HG02973 (cell line): ENCODE measurements at regions not wholly inside any gene's neighbourhood (a gene's known extent, or its start where the extent isn't known, plus 50 kb on each side); places are given as distances from the start of the nearest gene placed in this dataset.
"Not testable (repeated sequence)": the region's sequence is repeated elsewhere in the genome, so short reads cannot be mapped to it uniquely, and the experiment has no call there.

Experiments
- ATAC-seq: cut with Tn5 transposase; IDR thresholded peaks from one replicate; pipeline ENCODE4 v1.9.1; 2021; ENCODE audit warnings: moderate library complexity; ENCODE audit not compliant: unreplicated experiment

- no peak for ATAC-seq
Observed at GRCh38 chr4:20196476-20196875, 55.2 kb upstream of the SLIT2 start.

DNA sequence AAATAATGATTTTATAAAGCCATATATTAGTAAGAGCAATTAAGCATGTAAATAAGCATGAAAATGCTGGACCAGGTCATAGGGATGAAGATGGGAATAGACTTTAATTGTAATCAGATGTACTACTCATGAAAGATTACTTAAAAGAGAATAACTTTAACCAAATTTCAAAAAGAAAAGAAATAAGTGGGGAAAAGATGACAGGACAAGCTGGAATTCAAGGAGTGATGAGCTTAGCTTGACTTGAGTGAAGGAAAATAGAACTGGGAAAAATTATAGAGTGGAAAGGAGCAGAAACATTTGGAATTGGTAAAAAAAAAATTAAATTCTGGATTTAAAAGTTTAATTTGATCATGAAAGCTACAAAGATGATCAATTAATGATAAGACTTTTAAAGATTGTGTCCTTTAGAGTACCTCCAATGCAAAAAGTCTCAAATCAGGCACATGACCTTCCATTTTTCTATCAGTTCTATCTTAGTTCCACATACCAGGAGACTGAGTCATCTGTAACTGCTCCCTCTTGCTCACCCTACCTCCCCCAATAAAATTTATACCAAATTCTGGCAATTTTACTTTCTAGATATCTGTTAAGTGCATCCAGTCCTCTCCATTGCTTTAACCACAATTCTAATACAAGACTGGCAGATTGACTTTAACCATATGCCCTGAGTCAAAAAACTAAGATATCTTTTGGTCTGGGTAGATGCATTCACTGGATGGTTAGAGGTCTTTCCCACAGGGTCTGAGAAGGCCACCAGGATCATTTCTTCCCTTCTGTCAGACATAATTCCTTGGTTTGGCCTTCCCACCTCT, 56.4 kb upstream of the SLIT2 start:
- no peak for ATAC-seq

DNA sequence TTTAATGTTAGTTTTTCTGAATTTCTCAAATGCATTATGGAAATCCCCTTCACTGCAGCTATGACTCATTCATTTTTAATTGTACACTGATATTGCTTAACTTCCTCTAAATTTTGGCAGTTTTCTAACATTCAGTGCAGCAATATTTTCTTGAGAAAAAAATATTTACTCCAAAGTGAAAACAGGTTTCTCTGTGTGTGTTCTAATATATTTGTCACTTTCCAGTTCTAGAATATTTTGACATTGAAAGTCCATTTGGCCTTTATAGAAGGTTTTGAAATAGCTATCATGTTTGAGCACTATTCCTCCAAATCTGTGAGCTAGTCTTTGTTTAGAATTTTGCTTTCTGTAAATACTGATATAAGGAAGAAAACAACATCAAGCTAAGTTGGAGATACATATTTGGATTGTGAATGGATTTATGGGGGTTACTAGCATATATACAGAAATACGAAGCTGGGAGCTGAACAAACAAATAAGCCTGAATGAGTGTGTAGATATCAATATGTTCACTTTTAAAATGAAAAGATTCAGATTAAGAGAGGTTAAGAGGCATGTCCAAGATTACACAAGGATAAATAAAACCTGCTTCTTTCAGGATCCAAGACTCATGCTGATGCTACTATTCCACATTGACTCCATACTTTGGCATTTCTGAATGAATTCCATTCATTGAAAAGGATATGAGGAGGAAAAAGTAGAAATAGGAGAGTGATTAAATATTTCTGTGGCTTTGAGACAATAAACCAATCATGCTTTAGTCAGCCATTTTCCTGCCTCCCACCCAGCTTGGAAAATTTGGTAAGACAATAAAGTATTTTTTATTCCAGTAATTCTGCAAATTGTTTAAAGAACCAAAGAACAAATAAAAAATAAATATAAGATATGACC, 57.3 kb upstream of the SLIT2 start:
- no peak for ATAC-seq

DNA sequence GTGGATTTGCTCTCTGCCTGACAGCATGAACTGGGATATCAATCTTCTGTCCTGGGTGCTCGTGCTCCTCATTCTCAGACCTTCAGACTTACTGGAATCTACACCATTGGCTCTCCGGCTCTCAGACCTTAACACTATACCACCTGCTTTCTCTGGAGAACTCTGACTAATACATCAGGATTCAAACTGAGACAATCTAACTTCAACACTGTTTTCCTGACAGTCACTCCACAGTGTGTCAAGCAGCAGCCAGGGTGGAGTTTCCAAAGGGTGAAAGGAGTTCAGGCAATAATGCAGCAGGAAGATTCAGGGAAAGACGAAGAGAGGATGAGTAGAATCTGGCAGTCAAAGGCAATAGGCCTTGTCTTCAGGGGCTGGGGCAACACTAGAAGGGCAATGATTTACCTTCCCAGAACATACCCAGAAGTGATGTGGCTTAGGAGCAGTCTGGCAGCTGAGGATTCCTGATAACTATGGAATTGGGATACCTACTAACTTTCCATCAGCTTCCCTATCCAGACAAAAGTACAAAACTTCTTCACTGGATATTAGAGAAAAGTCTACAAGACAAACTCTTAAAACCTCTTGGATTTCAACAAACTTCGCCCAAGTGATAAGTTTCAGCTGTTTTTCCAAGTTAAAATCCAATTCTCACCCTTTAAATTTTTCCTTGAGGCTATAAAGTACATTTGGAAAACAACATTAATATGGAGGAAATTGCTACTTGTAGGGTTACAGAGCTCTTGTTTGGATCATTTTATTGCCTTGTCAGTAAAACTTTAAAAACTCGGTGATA, 58.4 kb upstream of the SLIT2 start:
- ATAC-seq, result no peak

DNA sequence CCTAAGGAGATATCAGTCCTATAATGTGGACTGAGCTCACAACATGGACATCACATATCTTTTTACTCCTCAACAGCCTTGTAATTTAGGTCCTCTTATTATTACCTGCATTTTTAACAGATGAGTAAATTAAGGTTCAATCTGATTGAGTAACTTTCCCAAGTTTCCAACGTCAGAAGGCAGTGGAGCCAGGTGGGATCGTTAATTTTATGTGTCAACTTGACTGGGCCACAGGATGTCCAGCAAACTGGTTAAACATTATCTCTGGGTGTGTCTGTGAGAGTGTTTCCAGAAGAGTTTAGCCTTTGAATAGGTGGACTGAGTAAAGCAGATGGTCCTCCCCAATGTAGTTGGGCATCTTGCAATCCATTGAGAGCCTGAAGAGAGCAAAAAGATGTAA, 59.0 kb upstream of the SLIT2 start:
- ATAC-seq, result no peak

DNA sequence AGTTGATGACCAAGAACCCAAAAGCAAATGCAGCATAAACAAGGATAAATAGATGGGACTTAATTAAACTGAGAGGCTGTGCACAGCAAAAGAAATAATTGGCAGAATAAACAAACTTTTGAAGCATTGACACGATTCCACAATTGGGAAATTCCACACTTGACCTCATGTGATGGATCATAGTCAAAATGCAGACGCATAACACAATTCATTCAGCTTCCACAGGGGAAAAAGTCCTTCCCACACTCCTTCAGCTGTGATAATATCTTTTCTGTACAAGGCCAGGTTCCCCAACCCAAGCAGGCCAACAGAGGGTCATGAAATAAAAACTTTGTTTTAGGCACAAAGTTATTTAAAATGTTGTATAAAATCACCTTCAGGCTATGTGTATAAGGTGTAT, 66.6 kb upstream of the SLIT2 start:
- no peak for ATAC-seq

DNA sequence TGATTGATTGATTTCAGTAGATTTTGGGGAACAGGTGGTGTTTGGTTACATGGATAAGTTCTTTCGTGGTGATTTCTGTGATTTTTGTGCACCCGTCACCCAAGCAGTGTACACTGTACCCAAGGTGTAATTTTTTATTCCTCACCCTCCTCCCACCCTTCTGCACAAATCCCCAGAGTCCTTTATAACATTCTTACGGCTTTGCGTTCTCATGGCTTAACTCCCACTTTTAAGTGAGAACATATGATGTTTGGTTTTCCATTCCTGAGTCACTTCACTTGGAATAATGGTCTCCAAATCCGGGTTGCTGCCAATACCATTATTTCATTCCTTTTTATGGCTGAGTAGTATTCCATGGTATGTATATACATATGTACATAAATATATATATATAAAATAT, 68.6 kb upstream of the SLIT2 start:
- ATAC-seq, result not testable (repeated sequence)

- no peak for ATAC-seq
Observed at GRCh38 chr4:20181926-20182325, 69.8 kb upstream of the SLIT2 start.

DNA sequence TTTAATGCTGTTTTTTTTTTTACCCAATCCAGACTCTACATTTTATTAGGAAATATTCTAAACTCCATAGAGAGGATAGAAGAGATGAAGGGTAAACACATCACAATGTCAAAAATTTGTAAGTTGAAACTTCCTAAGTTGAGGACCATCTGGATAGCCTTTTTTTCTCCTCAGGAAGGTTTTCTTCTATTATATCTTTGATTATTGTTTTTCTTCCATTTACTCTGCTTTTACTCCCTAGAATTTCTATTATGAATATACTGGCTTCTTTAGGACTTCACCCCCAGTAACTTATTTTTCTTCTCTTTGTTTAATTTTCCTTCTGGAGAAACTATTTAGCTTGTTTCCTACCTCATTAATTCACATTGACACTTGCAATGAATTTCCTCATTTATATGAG, 71.2 kb upstream of the SLIT2 start:
- ATAC-seq, result no peak

DNA sequence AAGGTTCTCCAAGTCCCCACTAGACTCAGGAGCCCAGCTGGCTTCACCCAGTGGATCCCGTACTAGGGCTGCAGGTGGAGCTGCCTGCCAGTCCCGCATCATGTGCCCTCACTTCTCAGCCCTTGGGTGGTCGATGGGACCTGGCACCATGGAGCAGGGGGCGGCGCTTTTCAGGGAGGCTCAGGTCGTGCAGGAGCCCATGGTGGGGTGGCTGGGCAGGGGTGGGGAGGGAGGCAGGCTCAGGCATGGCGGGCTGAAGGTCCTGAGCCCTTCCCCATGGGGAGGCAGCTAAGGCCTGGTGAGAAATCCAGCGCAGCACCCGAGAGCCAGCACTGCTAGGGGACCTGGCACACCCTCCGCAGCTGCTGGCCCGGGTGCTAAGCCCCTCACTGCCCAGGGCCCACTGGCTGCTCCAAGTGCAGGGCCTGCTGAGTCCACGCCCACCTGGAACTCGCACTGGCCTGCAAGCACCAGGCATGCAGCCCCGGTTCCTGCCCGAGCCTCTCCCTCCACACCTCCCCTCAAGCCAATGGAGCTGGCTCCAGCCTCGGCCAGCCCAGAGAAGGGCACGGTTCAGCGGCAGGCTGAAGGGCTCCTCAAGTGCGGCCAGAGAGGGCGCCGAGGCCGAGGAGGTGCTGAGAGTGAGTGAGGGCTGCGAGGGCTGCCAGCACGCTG, 72.7 kb upstream of the SLIT2 start:
- ATAC-seq, result no peak

GRCh38 chr4:20176881-20177280, 74.8 kb upstream of the SLIT2 start:
- ATAC-seq, result no peak

DNA sequence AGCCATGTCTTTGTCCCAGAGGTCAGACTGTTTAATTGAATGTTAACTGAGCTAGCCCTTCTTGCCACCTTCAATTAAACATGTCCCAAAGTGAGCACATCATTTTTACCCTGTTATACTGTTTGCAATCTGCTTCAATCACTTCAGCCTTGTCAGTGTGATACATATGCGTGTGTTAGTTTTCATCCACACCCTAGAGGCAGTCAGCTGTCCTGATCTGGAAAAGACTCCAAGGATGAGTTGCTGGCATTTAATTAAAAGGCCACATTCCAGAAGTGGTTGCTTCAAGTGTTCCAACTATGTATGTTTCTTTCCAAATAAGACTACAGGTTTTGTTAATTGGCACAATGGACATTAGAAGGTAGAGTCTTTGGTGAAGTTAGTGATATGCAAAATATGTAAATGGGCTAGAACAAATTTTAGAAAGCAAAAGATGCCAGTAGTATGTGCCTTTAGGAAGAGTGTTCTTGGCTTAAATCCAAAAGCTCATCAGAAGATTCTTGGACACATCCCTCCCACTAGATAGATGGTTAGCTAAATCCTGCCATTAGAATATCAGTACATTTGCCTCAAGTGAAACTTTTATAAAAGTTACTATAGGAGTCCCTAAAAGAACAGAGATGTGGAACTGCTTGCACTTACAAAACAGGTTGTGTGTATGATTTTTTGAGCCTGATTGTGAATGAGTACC, 79.5 kb upstream of the SLIT2 start:
- ATAC-seq, result no peak

DNA sequence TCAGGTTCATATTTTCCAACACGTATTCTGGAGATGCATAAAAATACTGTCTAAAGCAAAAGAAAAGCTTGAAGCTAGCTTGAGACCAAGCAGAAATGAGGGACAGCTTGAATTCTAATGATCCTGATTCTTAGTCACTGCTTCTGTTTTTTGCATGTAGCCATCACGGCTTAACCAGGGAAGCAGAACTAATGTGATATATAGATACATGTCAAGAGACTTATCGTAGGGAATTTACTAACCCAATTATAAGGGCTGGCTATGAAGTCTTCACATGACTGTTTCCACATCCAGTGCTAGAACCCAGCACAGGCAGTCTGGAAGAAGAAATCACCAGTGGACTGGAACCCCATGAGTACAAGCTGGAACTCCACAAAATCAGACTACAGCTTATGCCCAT, 85.2 kb upstream of the SLIT2 start:
- no peak for ATAC-seq

- ATAC-seq, result no peak
Observed at GRCh38 chr4:20159516-20159915, 92.2 kb upstream of the SLIT2 start.

GRCh38 chr4:20158195-20158594, 93.5 kb upstream of the SLIT2 start:
- ATAC-seq, result no peak

DNA sequence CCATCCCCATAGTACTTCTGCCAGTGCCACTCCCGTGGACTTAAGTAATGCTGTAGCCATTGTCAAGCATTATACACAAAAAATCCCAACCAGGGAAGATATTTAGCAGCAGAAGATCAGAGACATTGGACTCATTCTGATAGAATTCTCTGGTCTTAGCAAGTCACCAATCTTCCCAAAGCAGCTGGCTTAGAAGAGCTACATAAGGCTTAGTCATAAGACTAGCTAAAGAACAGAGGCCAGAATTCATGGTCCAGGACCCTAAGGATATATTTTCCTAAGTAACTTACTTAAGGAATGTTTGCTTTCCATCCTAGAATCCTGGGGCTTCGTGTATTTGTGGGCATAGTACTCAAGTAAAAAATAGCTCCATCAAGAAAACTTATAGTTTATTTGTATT, 100.3 kb upstream of the SLIT2 start:
- ATAC-seq, result no peak

- ATAC-seq, result not testable (repeated sequence)
Observed at GRCh38 chr4:20149143-20149542, 102.6 kb upstream of the SLIT2 start.

- ATAC-seq, result no peak
Observed at GRCh38 chr4:20137176-20137575, 114.5 kb upstream of the SLIT2 start.

DNA sequence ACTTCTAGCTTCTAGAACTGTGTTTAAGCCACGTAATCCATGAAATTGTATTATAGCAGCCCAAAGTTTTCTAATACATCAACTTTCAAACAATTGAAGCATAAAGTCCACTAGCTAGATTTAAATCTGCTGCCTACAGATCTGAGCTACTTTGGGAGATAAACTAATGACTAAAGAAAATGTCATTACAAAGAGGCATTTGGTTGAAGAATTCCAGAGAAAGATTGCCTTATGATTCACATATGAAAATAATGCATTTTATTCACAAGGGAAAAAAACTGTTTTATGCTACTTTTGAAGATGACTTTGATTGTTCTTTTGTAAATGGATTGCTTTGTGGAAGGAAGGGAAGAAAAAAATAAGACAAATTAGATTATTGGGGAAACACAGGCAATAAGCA, 124.1 kb upstream of the SLIT2 start:
- no peak for ATAC-seq

GRCh38 chr4:20126906-20127305, 124.8 kb upstream of the SLIT2 start:
- no peak for ATAC-seq
